NOMO-1 treated with dmso at 0.1 percent for 144 hours (cell line): ENCODE measurements at regions not wholly inside any gene's neighbourhood (a gene's known extent, or its start where the extent isn't known, plus 50 kb on each side); places are given as distances from the start of the nearest gene placed in this dataset.
"Not testable (repeated sequence)": the region's sequence is repeated elsewhere in the genome, so short reads cannot be mapped to it uniquely, and the experiment has no call there.

Source experiments
- DNase-seq: peaks from one replicate; lab custom pipeline; 2025; ENCODE audit not compliant: unreplicated experiment; lab: John Stamatoyannopoulos, UW

GRCh38 chr4:187469627-187470026, 525.9 kb upstream of the ZFP42 start:
- no peak for DNase-seq

GRCh38 chr4:187470061-187470460, 525.5 kb upstream of the ZFP42 start:
- DNase-seq = no peak

- no peak for DNase-seq
These were observed 521.3 kb upstream of the ZFP42 start for GRCh38 chr4:187474238-187474637.

- DNase-seq = no peak
These were observed 519.7 kb upstream of the ZFP42 start for GRCh38 chr4:187475901-187476300.

GRCh38 chr4:187477224-187477623, 518.3 kb upstream of the ZFP42 start:
- no peak for DNase-seq

- DNase-seq = no peak
These were observed 517.1 kb upstream of the ZFP42 start for GRCh38 chr4:187478292-187479140.

GRCh38 chr4:187479511-187479910, 516.1 kb upstream of the ZFP42 start:
- no peak for DNase-seq

- no peak for DNase-seq
These were observed 515.1 kb upstream of the ZFP42 start for GRCh38 chr4:187480146-187481145.

GRCh38 chr4:187484186-187484585, 511.4 kb upstream of the ZFP42 start:
- no peak for DNase-seq

GRCh38 chr4:187485676-187486075, 509.9 kb upstream of the ZFP42 start:
- no peak for DNase-seq

- no peak for DNase-seq
These were observed 504.3 kb upstream of the ZFP42 start for GRCh38 chr4:187491286-187491685.

- DNase-seq = no peak
These were observed 503.6 kb upstream of the ZFP42 start for GRCh38 chr4:187491959-187492358.

- DNase-seq = no peak
These were observed 501.9 kb upstream of the ZFP42 start for GRCh38 chr4:187493661-187494060.

GRCh38 chr4:187499956-187500355, 495.6 kb upstream of the ZFP42 start:
- no peak for DNase-seq

GRCh38 chr4:187500796-187501195, 494.8 kb upstream of the ZFP42 start:
- no peak for DNase-seq

- DNase-seq = no peak
These were observed 493.8 kb upstream of the ZFP42 start for GRCh38 chr4:187501731-187502130.

GRCh38 chr4:187504974-187505797, 490.4 kb upstream of the ZFP42 start:
- no peak for DNase-seq

- DNase-seq = not testable (repeated sequence)
These were observed 489.8 kb upstream of the ZFP42 start for GRCh38 chr4:187505798-187506141.

- DNase-seq = no peak
These were observed 479.3 kb upstream of the ZFP42 start for GRCh38 chr4:187516224-187516623.

GRCh38 chr4:187541666-187542065, 453.9 kb upstream of the ZFP42 start:
- no peak for DNase-seq

GRCh38 chr4:187544461-187545053, 451.0 kb upstream of the ZFP42 start:
- no peak for DNase-seq
